Gastroesophageal sphincter (tissue), 4 donors: ENCODE measurements at regions not wholly inside any gene's neighbourhood (a gene's known extent, or its start where the extent isn't known, plus 50 kb on each side); places are given as distances from the start of the nearest gene placed in this dataset.

Experiments used
- ATAC-seq: fragments of 150-250 bp; one replicate; pipeline ENCODE4 v1.9.1; 2016; ENCODE audit warnings: mild to moderate bottlenecking, moderate library complexity
- H3K27ac ChIP-seq, 4 donors: fragments of 200-600 bp; sonication (generic) in 3 of 4; 1 replicate in 3 of 4; 2 replicates in 1 of 4; pipeline ENCODE4 v1.5.1; 2016 to 2019
- H3K27me3 ChIP-seq: fragments of 200-600 bp; sonication (generic); one replicate; pipeline ENCODE4 v1.5.1; 2019
- H3K36me3 ChIP-seq, 2 donors: fragments of 200-600 bp; sonication (generic); one replicate each; pipeline ENCODE4 v1.5.1; 2019; ENCODE audit warnings: control low read depth in 1 of 2
- H3K4me1 ChIP-seq, 3 donors: fragments of 200-600 bp; sonication (generic); 1 replicate in 2 of 3; 2 replicates in 1 of 3; pipeline ENCODE4 v1.5.1; 2016 to 2019; ENCODE audit warnings: control low read depth in 2 of 3
- H3K4me3 ChIP-seq, 2 donors: fragments of 200-600 bp; sonication (generic); one replicate each; pipeline ENCODE4 v1.5.1; 2019; ENCODE audit warnings: mild to moderate bottlenecking in 1 of 2, moderate library complexity in 1 of 2
- H3K9me3 ChIP-seq, 3 donors: fragments of 200-600 bp; sonication (generic); one replicate each; pipeline ENCODE4 v1.5.1; 2017 to 2019; ENCODE audit warnings: control low read depth in 2 of 3
- EP300 ChIP-seq: sonication (generic); formaldehyde crosslinking; IDR thresholded peaks from one replicate; pipeline ENCODE4 v1.6.1; 2017; ENCODE audit warnings: antibody characterized with exemption, mild to moderate bottlenecking
- POLR2A ChIP-seq, 2 donors: fragments of 450-650 bp; IDR thresholded peaks; one replicate each; pipeline ENCODE4 v1.6.1; 2017; ENCODE audit warnings: antibody characterized with exemption in 2 of 2, mild to moderate bottlenecking in 2 of 2, moderate library complexity in 1 of 2
- POLR2AphosphoS5 ChIP-seq: sonication (generic); formaldehyde crosslinking; IDR thresholded peaks from one replicate; pipeline ENCODE4 v1.6.1; 2017; ENCODE audit warnings: antibody characterized with exemption
- WGBS, 2 donors: methylation state at CpG; one replicate each; pipeline ENCODE4 v1.1.5; 2018; ENCODE audit warnings: low coverage in 1 of 2; 5-methylcytosine and 5-hydroxymethylcytosine counted together
- TF ChIP-seq, protein P1 (sequence below), 4 experiments: fragments of 200-600 bp in 2 of 4; fragments of 450-650 bp in 2 of 4; sonication (generic) in 1 of 4; IDR thresholded peaks; one replicate each; pipeline ENCODE4 v1.5.1; 2017 to 2019; ENCODE audit warnings: antibody characterized with exemption in 4 of 4, mild to moderate bottlenecking in 2 of 4, moderate library complexity in 2 of 4

DNA sequence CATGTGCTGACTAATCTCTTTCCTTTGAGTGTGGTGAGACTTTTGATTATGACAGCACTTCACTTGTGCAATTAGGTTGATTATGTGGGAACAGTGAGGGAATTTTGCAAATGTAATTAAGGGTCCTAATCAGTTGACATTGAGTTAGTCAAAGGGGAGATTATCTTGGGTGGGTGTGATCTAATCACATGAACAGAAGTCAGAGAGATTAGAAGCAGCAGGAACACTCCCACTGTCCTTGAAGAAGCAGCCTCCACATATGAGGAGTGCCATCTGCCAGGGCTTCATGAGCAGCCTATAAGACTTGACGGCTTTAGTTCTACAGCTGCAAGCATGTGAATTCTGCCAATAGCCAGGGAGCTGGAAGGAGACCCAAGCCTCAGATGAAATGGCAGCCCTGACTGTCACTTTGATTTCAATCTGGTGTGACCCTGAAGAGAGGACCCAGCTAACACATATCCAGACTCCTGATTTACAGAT, 89.4 kb upstream of the APCDD1 start:
- peaks cover 0 to 22% (median 0%) of the 10 kb centered on the region in 3 donors for H3K9me3 ChIP-seq
- no peaks in the 10 kb centered on the region for H3K4me1 ChIP-seq
- no peaks in the 10 kb centered on the region for H3K36me3 ChIP-seq
- H3K27ac ChIP-seq = no peak overlapping the region
- 50 to 100% methylated on average over 1 of the region's 1 CpG for WGBS, 2 donors
- TF ChIP-seq, protein P1, sequence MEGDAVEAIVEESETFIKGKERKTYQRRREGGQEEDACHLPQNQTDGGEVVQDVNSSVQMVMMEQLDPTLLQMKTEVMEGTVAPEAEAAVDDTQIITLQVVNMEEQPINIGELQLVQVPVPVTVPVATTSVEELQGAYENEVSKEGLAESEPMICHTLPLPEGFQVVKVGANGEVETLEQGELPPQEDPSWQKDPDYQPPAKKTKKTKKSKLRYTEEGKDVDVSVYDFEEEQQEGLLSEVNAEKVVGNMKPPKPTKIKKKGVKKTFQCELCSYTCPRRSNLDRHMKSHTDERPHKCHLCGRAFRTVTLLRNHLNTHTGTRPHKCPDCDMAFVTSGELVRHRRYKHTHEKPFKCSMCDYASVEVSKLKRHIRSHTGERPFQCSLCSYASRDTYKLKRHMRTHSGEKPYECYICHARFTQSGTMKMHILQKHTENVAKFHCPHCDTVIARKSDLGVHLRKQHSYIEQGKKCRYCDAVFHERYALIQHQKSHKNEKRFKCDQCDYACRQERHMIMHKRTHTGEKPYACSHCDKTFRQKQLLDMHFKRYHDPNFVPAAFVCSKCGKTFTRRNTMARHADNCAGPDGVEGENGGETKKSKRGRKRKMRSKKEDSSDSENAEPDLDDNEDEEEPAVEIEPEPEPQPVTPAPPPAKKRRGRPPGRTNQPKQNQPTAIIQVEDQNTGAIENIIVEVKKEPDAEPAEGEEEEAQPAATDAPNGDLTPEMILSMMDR (IDR thresholded peaks at IDR 0.05) = no peak
- TF ChIP-seq POLR2A (IDR thresholded peaks at IDR 0.05) = no peak
- TF ChIP-seq POLR2AphosphoS5 = no peak
- TF ChIP-seq EP300 = no peak
- no peak overlapping the region for H3K4me3 ChIP-seq
- no peaks in the 10 kb centered on the region for H3K27me3 ChIP-seq
- ATAC-seq = no peak

DNA sequence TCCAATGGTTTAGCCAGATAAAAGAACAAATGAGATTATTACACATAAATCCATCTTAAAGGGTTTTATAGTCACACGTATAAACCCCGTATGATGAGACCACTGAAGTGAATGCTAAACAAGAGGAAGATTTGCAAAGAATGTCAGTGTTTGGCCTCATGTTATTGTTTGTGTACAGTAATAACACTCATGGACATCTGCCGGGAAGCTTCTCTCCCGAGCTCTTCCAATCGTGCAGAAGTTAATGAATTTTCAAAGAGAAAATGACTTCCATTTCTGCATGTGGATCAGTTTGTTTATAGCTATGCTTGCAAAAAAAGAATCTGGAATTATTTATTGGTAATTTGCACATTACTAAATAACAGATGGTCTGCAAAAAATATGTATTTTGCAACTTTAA, 88.5 kb upstream of the APCDD1 start:
- peaks cover 0 to 22% (median 0%) of the 10 kb centered on the region in 3 donors for H3K9me3 ChIP-seq
- no peak overlapping the region for H3K4me3 ChIP-seq
- no peaks in the 10 kb centered on the region for H3K4me1 ChIP-seq
- ATAC-seq = no peak
- TF ChIP-seq POLR2A (IDR thresholded peaks at IDR 0.05) (no peak), EP300 (no peak), POLR2AphosphoS5 (no peak)
- TF ChIP-seq, protein P1 (IDR thresholded peaks at IDR 0.05) = no peak
- H3K27me3 ChIP-seq = no peaks in the 10 kb centered on the region
- H3K27ac ChIP-seq = no peak overlapping the region
- 76 to 81% methylated on average over 5 of the region's 5 CpGs for WGBS, 2 donors
- H3K36me3 ChIP-seq = no peaks in the 10 kb centered on the region

DNA sequence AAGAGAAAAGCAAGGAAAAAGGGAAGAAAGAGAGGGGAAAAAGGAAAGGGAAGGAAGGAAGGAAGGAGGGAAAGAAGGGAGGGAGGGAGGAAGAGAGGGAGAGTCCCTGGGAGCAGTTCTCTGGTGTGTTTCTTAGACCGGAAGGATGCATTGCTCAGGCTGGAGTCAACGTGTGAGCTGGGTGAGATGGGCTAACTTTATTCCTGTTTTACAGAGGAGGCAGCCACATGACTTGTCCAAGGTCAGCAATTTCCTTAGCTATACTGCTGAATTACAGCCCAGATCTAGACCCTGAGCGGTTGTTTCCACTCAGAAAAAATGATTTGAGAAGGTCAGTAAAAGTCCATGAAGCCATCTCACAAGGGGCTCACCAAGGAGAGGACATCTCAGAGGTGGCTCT, 86.6 kb upstream of the APCDD1 start:
- ATAC-seq = no peak
- H3K9me3 ChIP-seq = peaks cover 0 to 22% (median 0%) of the 10 kb centered on the region in 3 donors
- WGBS, 2 donors = 43 to 90% methylated on average over 2 to 3 of the region's 3 CpGs

DNA sequence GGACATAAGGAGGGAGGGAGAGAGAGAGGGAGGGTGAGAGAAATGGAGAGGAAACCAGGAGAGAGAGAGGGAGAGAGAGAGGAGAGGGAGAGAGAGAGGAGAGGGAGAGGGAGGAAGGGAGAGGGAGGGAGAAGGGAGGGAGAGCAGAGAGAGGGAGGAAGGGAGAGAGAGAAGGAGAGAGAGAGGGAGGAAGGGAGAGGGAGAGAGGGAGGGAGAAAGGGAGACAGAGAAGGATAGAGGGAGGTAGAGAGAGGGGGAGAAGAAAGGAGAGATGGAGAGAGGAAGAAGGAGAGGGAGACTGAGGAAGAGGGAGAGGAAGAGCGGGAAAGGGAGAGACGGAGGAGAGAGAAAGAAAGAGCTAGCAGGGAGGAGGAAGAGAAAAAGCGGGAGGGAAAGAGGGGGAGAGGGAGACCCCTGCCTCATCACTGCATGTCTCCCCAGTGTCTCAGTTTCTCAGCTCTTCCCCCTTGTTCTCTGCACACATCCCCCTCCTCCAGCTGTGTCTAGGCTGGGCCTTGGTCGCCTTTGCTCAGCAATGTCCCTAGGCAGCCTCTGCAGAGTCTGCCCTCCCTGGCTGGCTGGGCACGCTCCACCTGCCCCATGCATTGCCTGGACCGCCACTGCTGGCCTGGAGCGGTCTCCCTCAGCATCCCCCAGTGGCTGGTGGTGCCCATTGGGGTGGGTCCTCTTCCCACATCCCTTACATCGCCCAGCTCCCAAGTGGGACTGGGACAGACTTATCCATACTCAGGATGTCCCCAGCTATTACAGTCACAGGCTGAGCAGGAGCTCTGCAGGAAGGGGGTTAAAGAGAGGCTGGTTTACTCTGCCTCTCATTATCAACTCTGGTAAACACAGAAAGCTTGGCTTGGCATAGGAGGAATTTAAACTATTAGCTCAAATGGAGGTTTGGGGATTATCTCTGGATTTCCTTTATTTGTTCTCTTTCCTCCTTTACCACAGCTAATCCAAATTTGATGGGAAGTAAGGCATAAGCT, 85.7 kb upstream of the APCDD1 start:
- no peaks in the 10 kb centered on the region for H3K36me3 ChIP-seq
- H3K27me3 ChIP-seq = no peaks in the 10 kb centered on the region
- no peak overlapping the region for H3K27ac ChIP-seq
- TF ChIP-seq EP300 (no peak), POLR2A (IDR thresholded peaks at IDR 0.05) (no peak), POLR2AphosphoS5 (no peak)
- TF ChIP-seq, protein P1 (IDR thresholded peaks at IDR 0.05) = no peak
- no peaks in the 10 kb centered on the region for H3K4me1 ChIP-seq
- no peak for ATAC-seq
- no peak overlapping the region for H3K4me3 ChIP-seq
- 40 to 76% methylated on average over 2 to 5 of the region's 8 CpGs for whole genome bisulfite sequencing, 2 donors
- peaks cover 0 to 15% (median 0%) of the 10 kb centered on the region in 3 donors for H3K9me3 ChIP-seq

More for the DNA sequence above, 86.6 kb upstream of the APCDD1 start:
- no peak overlapping the region for H3K27ac ChIP-seq
- H3K36me3 ChIP-seq = no peaks in the 10 kb centered on the region
- no peaks in the 10 kb centered on the region for H3K27me3 ChIP-seq
- TF ChIP-seq POLR2AphosphoS5 = no peak
- H3K4me1 ChIP-seq = no peaks in the 10 kb centered on the region
- H3K4me3 ChIP-seq = no peak overlapping the region

DNA sequence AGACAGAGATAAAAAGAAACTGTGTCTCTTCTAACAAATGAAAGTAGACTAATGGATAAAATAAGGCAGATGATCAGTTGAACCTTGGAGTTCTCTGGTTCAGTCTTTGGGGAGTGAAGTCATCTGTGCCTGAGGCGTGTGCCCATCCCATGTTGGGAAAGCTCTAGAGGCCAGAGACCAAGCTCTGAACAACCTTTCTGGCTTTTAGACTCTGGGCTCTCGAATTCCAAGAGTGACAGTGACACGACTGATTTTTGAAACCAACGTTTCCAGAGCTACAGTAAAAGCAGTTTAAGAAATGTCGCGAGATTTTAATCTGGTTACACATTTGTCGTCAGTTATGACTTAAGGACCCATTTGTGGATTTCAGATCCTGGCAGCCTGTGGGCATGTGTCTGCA, 83.7 kb upstream of the APCDD1 start:
- Histone ChIP-seq H3K4me3 (no peak overlapping the region), H3K9me3 (no peaks in the 10 kb centered on the region), H3K27ac (no peak overlapping the region), H3K27me3 (no peaks in the 10 kb centered on the region), H3K4me1 (no peaks in the 10 kb centered on the region), H3K36me3 (no peaks in the 10 kb centered on the region)
- WGBS, 2 donors = 80 to 91% methylated on average over 3 to 7 of the region's 7 CpGs
- ATAC-seq = no peak
- TF ChIP-seq POLR2A (IDR thresholded peaks at IDR 0.05) (no peak), POLR2AphosphoS5 (no peak), EP300 (no peak)
- TF ChIP-seq, protein P1 (IDR thresholded peaks at IDR 0.05) = no peak
